ENCODE measurements at regions not wholly inside any gene's neighbourhood (a gene's known extent, or its start where the extent isn't known, plus 50 kb on each side); places are given as distances from the start of the nearest gene placed in this dataset.

DNA sequence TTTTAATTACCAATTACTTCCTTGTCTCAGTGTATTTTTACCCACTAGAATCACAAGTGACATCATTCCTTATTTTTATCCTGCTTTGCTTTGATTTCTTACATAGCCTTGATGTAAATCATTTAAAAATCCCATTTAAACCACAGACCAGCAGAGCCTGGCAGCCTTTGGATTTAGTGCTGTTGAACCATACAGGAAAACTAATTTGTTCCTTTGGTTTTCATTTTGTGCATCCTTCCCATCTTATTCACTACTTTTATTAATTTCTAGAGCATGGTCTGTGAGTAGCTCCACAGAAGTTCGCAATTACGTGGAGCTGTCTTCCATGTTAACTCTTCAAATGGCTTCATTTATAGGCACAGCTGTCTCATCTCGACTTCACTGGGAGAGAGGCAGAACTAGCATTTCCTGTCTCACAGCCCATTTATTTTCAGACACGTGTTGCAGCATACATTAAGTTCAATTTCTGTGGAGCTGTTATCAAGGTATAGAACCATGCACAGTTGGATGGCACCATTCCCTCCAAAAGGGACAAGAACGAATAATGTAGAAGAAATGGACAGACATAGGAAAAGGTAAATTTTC lies 235.3 kb downstream of the MRPL39 start:
- no peak for DNase-seq

DNA sequence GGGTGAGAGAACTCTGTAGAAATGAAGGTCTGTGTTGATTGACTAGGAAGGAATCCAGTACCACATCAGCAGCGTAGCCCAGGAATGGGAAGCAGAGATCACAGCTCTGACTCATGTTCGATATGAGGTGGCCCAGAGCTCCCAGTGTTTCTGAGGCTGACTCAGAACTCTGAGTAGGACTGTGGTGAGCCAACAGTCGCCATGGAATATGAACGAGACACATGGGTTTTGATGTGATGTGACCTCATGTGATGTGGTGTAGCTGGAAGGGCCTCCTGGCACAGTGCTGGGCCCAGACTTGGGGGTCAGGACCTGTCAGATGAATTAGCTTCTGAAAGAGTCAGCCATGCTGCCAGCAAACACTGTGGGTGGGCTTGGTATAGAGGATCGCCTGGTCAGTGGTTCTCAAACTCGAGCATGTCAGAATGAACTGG lies 237.0 kb downstream of the MRPL39 start:
- DNase-seq: no peak

DNA sequence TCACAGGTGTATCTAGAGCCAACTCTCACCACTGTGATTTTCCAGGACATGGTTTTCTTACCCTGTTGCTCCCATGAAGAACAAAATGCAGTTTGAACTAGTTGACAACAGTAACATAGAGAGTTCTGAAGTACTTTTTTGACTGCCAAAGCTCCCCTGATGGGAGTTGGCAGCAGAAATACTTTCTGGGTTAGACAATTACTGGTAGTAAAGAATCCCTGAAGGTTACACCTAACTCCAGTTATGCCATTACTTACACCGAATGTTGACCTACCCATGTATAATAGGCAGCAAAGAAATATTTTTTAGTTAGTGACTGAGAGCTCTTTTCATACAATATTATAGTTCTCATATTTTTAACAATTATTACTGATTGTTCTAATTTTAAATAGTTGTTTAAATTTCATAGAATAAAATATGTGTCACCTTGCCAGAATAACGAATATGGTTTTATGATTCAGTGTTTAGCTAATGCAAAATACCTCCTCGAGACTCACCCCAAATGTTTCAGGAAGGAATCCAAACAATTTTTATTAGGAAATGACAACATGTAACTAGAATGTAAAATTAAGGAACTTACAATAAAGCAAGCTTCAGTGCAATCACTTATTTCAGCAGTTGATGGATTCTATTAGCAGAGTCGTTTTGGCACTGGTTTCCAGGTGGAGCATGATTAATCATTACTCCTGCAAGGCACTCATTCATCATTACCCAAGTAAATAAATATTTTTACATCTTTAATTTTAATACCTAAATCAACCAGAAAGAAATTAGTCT lies 237.6 kb downstream of the MRPL39 start:
- no peak for DNase-seq

DNA sequence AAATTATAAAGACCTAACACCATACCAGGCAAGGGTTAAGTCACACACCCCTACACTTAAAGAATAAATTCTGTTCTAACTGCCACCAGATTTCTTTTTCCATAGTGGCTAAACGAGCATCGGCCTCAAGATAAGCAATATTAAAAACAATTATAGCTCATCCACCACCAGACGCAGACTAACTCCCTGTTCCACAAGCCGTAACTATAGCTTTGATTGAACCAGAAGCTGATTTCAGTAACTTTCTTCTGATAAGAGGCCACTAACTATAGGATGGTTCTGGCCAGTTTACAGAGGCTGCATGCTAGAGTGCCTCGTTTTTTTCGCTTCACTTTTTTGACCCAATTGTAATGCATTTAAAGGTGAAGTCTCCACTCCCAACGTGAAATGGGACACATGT lies 238.8 kb downstream of the MRPL39 start:
- DNase-seq: no peak

DNA sequence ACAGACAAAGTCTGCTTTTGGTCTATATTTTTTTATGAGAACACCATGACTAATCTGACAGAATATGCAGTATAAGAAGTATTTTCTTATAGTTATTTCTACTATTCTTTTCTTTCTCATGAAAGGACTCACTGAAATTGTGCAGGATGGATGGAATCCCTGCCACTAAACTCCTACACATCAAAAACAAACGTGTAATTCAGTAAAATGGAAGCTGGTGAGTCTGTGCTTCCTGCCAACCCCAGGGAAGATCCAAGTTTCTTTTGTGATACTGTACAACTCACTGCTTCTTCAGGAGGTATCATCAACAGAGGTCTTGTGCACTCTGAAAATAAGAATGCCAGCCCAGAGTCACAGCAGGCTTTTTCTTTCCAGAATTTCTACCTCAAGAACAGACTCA lies 241.2 kb downstream of the MRPL39 start:
- DNase-seq: no peak

DNA sequence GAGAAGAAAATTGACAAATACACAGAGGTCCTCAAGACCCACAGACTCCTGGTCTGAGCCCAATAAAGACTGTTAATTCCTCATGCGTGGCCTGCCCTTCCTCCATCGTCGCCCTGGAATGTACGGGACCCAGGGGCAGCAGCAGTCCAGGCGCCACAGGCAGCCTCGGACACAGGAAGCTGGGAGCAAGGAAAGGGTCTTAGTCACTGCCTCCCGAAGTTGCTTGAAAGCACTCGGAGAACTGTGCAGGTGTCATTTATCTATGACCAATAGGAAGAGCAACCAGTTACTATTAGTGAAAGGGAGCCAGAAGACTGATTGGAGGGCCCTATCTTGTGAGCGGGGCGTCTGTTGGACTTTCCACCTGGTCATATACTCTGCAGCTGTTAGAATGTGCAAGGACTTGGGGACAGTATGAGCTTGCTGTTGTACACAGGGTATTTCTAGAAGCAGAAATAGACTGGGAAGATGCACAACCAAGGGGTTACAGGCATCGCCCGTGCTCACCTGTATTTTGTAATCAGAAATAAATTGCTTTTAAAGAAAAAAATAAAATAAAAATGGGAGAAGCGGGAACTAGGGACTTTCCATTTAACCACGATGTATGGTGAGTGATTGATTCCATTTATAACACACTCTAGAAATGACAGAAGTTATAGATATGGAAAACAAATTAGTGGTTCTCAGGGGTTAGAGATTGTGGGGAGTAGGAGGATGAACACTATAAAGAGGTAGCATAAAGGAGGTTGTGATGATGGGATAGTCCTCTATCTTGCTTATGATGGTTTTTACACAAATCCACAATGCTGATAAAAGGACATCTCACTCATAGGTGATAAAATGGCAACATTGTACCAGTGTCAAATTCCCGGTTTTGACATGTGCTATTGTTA lies 244.7 kb downstream of the MRPL39 start:
- DNase-seq: no peak

DNA sequence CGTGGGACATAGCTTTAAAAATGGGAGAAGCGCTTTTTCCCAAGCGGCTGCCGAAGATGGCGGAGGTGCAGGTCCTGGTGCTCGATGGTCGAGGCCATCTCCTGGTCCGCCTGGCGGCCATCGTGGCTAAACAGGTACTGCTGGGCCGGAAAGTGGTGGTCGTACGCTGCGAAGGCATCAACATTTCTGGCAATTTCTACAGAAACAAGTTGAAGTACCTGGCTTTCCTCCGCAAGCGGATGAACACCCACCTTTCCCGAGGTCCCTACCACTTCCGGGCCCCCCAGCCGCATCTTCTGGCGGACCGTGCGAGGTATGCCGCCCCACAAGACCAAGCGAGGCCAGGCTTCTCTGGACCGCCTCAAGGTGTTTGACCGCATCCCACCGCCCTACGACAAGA lies 245.5 kb downstream of the MRPL39 start:
- DNase-seq: no peak

DNA sequence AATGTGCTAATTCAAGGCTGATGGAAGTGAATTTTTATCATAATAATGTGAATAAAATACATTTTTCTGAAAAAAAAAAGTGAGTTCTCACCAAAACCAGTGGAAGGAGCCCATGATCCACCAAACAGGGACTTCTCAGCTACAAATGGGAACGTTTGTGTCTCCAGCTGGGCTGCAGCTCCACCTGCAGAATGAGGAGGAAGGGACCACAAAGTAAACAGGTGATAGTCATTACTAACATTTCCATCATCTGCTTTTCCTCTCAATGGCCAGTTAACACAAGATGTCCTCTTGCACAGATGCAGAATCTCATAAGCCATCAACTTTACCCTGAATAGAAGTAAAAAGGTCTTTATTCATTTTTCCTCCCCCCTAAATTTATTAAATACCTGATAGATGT lies 246.2 kb downstream of the MRPL39 start:
- no peak for DNase-seq

DNA sequence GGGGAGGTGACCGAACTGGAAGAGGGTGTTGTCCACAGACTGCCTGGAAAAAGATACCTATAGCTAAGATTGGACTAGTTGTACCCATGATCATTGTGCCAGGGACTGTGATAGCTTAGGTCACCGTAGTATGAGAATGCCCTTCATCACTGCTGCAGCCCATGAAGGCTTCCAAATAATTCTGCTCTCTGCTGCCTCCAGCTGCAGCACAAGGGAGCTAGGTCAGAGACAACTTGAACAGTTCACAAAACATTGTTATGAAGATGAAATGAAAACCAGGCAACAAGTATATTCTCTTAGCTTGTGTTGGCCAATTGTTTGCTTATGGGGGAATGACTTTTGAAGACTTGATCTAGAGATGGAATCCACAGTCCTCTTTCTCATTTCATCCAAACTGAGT lies 246.7 kb downstream of the MRPL39 start:
- no peak for DNase-seq

DNA sequence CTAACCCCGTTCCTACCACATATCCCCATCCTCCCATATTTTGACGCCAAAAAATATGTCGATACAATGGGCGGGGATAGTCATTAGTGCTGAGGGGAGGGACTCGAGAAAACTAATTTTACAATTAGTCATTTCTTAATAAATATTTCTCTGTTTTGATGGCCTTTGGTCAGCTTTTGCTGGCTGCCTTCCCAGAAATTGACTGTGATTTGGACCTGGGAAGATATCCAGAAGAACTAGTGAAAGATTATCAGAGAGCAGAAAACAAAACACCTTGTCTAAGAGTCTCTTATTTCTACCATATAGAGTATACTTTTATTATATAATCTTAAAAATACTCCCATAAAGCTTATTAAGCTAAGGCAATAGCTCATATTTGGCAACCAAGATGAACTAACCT lies 247.6 kb downstream of the MRPL39 start:
- DNase-seq: no peak

DNA sequence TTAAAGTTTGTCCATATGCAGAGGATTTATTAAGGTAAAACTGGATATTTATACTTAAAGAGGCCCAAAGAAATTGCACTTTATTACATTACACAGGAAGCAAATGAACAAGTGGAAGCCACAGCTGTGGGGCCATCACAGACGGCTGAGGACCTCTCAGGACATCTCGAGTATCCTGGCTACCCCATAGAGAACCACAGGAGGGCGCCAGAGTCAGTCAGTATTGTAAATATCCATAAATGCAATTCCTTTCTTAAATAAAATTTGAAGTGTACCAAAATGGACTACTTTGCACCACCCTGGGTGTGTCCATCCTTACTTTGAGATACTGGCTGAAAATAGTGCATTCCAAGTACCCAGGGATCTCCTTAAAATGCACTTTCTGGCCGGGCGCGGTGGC lies 257.2 kb downstream of the MRPL39 start:
- DNase-seq: no peak

DNA sequence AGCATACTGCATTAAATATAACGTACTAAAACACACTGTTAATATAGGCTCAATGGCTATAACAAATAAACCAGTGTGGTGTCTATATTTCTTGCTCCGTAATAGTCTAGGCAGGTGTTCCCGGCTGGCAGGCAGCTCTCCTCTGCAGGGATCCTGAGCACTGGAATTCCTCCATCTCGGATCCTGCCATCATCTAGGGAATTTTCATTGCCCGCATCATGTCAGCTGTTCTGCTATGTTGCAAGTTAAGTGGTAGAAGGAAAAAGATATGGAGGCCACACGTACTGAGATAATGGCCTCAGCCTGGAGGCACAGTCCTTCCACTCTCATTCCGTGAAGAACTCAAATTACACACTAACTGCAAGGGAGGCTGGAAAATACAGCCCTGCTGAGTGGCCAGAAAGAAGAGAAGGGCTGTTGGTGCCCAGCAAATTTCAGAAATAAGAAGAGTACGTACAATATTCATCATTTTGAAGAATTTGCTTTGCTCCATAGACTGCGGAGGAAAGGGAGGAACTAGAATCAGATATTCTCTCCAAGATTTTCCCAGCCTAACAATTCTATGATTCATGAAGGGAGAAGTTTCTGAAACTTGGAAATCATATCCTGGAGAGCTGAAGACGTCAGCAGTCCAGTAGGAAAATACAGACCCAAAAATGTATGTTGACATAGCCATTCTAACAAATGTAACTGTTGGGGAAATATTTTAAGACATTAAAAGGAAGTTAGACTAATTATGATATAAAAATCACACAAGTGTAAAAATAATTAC lies 263.3 kb downstream of the MRPL39 start:
- no peak for DNase-seq

DNA sequence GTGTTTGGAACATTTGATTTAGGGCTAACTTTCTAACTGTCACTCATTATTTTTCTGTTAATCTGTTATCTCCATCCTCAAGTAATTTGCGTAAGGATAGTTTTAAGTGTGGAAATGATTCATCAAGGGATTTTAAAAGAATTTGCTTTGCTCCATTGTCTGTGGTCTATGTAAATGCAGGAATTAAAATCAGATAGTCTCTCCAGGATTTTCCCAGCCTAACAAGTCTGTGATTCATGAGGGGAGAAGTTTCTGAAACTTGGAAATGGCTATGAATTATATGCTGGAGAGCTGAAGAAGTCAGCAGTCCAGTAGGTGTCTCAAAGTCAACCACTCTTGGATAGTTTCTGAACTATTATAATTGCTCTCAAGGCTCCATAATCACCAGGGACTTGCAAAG lies 264.5 kb downstream of the MRPL39 start:
- no peak for DNase-seq

DNA sequence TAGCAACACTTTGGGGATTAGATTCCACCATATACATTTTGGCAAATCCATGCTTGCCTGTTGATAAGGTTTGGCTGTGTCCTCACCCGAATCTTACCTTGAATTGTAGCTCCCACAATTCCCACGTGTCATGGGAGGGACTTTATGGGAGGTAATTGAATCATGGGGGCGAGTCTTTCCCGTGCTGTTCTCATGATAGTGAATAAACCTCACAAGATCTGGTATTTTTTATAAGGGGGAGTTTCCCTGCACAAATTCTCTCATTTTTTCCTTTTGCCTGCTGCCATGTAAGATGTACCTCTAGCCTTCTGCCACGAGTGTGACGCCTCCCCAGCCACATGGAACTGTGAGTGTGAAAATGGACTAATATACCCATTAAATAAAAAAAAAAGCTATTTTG lies 265.3 kb downstream of the MRPL39 start:
- no peak for DNase-seq

DNA sequence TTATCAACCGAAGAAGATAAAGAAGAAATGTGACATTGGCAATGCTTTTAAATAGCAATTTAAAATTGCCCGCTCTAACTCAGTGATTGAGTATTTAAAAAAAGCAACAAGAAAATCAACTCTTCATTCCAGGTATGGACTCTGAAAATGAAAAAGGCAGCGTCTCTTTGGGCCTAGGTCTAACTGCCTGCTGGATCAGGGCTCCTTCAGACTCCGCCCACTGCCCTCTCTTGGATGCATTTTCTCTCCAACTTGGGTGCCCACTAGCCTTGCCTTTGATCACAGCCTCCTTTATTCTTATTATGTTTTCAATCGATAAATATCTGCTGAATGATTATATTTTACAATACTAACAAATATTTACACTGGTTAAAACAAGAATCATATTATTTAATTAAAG lies 268.9 kb downstream of the MRPL39 start:
- DNase-seq: no peak

DNA sequence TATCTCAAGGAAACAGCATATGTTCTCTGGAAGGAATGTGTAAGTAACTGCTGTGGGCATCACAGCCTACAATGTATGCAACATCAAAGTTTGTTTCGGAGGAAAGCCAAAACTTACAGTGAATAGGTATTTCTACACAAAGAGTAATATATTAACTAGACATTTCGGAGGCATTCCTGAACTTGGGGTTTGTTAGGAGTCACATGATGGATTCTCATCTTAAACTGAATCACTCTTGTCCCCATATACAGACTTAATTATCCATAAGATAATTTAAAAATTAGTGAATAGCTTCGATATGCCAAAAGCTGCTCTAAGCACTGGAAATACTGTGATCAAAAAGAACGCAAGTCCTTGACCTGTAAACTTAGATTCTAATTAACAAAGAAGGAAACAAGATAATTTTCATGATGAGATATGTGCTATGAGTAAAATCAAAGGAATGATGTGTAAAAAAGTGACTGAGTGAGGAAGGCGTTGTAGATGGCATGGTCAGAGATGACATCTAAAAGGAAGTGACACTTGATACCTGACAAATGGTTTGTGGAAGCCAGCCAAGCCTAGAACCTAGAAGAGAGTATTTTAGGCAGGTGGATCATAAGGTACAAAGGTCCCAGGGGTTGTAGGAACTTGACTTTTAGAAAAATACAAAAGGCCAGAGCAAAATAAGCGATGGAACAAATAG lies 273.1 kb downstream of the MRPL39 start:
- no peak for DNase-seq

DNA sequence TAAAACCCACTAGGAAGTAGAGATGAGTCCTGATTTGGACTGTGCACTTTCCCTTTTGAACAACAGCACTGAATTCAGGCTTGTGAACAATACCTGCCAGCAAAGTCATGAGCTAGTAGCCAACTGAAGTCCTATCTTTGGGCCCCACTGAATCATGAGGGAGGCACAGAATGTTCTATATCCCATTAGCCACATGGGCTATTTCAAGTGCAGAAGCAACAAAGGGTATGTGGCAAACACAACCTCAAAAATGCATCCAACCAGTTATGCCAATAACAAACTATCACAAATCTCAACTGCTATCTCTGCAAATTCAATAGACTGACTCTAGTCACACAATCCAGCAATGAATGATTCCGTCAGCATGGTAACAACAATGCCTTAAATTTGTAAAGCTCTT lies 276.0 kb downstream of the MRPL39 start:
- DNase-seq: no peak

DNA sequence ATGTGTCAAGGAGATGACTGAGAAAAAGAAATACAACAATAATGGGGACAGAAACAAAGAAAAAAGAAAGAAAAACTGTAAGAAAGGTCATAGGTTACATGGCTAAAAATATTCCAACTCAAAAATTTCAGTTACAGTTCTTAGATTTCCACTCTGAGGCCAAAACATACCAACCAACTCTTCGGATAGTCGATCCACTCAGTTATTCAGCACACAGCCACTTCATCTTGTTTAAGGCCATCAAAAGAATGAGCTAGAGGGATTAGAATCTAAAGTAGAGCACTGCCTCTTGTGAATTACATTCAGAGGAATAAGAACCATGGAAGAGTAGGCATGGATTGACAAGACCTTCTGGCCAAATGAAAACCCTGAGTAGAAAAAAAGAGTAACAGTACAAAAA lies 277.0 kb downstream of the MRPL39 start:
- DNase-seq: no peak

DNA sequence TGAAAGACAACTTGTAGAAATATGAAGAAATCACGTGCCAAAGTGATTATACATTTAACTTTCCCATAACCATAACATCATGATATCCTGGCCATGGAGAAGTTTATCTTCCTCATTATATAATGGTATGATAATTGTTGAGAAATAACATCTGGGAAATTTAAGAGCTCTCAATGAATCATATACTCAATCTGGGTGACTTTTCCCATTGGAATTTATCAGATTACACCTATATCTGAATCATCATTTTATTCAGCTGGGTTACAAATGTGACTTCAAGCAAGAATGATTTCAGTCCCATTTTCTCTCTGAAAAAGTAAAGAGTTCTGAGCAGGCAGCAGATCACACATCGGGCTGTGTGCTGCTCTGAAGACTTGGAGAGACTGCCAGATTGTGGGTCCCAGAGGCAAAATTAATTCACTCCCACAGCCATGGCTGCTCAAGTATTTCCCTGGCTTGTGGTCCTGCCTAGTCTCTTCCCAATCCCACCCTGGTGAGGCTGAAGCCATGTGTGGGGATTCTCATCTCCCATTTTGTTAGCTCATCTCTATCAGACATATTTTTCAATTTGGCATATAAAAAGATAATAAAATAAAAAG lies 278.0 kb downstream of the MRPL39 start:
- no peak for DNase-seq

DNA sequence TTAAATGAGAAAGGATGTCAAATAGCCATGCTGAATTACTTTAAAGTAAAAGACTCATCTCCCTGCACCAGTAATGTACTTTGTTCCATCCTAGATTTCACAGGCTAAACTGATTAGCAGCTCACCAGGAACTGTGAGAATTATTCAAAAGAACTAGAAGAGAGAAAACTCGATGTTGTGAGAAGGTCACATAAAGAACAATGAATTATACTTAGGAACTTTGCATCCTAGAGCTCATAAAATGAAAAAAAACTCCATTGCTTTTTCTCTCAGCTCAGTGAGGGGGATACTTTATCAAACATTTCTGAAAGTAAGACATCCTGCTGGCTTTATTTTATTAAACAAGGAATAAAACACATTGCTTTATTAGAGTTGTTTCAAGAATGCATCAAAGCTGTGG lies 278.5 kb downstream of the MRPL39 start:
- no peak for DNase-seq

DNA sequence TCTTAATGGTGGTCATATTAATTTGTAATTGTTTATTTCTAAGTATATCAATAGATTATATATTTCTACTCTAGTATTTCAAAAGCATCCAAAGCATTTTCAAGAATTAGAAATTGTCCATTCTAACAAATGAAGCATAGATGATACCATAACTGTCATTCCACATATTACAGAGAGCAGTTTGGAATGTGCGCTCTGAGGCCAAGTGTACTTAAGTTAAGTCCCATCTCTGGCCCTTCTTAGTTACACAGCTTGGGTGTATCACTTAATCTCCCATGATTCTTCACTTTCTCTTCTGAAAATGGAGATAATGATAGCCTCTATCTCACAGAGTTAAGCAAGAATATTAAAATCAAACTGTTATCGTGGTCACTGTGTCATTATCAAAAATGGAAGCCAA lies 281.1 kb downstream of the MRPL39 start:
- no peak for DNase-seq

DNA sequence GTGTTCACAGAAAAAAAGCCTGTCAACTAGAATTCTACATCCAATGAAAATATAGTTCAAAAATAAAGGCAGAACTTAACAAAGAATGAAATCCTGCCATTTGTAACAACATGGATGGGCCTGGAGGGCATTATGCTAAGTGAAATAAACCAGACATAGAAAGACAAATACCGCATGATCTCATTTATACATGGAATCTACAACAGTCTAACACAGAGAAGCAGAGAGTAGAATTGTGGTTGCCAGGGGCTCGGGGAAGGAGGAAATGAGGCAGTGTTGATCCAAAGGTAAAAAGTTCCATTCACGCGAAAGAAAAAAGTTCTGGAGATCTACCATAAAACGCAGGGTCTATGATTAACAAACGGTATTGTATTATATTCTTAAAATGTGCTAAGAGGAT lies 282.6 kb downstream of the MRPL39 start:
- DNase-seq: no peak

All from NCI-H748 treated with DMSO at 0.1 percent for 48 hours (cell line).